Left kidney (tissue), 1 donor: ENCODE measurements at regions not wholly inside any gene's neighbourhood (a gene's known extent, or its start where the extent isn't known, plus 50 kb on each side); places are given as distances from the start of the nearest gene placed in this dataset.
"Not testable (repeated sequence)": the region's sequence is repeated elsewhere in the genome, so short reads cannot be mapped to it uniquely, and the experiment has no call there.

Experiments
- DNase-seq: peaks from one replicate; pipeline ENCODE4 v3.0.0-alpha.2; 2013

DNA sequence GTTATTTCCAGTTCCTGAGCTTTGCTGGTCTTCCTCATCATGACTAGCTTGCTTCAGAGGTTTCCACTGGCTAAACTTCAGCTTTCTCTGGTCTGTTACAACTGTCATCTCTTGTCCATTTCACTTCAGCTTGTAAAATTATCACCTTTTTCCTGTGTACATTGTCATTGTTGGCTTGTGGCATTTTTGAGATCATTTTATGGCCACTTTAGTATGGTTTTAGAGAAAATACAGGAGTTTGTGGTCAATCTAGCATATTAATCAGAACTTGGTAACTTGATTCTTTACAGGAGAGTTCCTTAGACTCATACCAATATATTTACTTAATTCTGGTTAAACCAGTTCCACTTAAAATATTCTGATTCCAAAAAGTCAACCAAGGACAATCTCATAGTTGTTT is 235.9 kb upstream of the KITLG start:
- no peak for DNase-seq

DNA sequence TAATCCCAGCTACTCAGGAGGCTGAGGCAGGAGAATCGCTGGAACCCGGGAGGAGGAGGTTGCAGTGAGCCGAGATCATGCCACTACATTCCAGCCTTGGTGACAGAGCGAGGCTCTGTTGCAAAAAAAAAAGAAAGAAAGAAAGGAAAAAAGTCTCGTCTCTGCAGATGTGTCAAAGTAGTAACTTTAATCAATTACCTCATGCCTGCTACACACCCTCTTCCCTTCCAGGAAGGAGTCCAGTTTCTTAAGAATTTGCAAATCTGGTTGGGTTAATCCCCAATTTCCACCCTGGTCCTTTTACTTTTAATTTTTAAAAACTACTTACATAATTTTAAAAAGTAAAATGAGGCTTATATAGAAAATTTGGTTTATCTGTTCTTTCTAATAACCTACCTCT is 234.5 kb upstream of the KITLG start:
- DNase-seq: no peak

GRCh38 chr12:88812610-88813009 is 232.3 kb upstream of the KITLG start:
- no peak for DNase-seq

- no peak for DNase-seq
These were observed 230.5 kb upstream of the KITLG start for GRCh38 chr12:88810806-88811205.

DNA sequence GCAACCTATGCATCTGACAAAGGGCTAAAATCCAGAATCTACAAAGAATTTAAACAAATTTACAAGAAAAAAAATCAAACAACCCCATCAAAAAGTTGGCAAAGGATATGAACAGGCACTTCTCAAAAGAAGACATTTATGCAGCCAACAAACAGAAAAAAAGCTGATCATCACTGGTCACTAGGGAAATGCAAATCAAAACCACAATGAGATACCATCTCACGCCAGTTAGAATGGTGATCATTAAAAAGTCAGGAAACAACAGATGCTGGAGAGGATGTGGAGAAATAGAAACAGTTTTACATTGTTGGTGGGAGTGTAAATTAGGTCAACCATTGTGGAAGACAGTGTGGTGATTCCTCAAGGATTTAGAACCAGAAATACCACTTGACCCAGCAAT is 229.6 kb upstream of the KITLG start:
- DNase-seq: not testable (repeated sequence)

GRCh38 chr12:88805692-88806091 is 225.4 kb upstream of the KITLG start:
- no peak for DNase-seq

GRCh38 chr12:88805286-88805685 is 225.0 kb upstream of the KITLG start:
- DNase-seq: no peak

DNA sequence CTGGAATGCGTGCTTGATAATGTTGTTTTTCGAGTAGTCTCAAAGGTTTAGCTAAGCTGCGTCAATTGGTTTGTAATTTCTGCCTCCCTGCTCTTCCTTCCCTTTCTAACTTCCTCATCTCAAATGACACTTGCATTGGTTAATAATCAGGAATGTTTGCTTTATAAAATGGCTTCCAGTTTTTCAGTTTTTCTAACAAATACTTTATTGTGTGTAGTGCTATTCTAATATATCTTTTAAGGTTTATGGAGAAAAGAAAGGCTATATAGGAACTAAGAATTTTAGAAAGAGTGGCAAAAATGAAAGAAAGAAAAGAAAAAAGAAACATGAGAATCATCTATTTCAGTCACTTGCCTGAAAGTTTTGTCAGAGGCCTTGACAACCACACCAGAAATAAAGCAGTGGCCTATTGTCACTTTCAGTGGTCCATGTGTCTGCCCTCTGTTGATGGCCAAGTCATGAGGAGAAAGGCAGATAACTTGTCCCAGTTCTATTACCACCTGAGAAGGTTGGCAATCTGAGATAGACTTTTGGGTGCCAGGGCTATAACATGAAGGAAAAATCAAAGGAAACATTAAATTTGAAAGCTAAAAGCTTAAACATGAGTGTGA is 221.9 kb upstream of the KITLG start:
- DNase-seq: no peak

DNA sequence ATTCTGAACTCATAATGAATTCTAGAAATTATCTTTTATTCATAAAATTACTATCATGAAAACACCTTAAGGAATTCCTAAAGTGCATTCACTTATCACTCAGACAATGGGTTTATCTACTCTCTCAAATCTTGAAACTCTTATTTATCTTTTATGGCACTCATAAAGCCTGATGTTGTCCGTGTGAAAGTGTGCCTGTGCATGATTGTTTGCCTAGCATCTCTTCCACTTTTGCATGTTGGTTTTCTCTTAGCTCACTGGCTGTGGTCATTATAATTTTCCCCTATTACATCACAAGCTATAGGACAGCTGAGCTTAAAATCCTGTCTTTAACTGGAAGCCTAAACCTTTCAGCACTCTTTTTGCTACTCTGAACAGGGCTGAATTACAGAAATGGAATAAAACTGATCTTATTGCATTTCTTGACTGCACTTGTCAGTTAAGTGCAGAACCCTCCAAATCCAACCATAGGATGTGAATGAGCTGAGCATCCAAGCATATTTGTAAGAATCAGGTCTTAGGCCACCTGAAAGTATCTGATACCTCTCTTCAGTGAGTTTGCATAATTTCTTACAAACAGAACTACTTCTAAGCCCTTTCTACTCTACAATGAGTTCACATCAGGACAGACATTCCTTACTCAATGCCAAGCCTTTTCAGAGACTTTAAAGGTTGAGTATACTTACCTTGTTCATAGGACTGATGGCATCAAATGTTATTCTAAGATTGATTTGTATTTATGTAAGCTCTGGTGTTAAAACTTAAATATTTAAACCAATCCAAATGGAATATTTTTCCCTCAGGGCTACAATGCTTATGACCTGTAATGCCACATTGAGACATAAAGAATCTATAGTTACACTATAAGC is 221.2 kb upstream of the KITLG start:
- no peak for DNase-seq

DNA sequence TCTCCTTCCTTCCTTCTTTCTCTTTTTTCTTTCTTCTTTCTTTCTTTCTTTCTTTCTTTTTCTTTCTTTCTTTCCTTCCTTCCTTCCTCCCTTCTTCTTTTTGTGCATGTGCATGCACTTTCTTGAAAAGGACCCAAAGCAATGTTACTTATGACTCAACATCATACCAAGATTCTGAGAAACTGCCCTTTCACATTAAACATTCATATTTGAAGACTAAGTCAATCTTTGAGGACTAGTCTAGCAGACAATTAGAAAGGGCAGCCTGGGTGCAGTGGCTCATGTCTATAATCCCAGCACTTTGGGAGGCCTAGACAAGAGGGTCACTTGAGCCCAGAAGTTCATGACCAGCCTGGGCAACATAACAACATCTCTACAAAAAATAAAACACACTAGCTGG is 212.8 kb upstream of the KITLG start:
- DNase-seq: no peak

GRCh38 chr12:88790231-88790630 is 210.0 kb upstream of the KITLG start:
- DNase-seq: no peak

DNA sequence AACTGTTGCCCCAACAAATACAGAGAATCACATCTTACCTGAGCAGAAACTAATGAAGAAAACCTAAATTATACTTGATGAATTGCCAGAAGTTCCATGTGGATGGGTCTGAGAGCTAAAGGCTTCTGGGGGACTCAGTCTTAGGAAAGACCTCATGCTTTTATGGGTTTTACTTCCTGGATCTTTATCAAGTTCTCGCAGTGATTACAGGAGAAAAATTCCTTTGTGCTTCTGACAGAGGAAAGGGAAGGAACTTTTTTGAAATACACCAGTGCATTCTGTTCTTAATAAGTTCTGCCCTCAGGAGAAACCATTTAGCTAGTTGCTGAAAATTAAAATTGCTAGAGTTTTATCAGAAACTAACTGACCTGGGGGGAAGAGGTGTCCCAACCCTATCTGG is 203.9 kb upstream of the KITLG start:
- no peak for DNase-seq

GRCh38 chr12:88782351-88782750 is 202.1 kb upstream of the KITLG start:
- no peak for DNase-seq

DNA sequence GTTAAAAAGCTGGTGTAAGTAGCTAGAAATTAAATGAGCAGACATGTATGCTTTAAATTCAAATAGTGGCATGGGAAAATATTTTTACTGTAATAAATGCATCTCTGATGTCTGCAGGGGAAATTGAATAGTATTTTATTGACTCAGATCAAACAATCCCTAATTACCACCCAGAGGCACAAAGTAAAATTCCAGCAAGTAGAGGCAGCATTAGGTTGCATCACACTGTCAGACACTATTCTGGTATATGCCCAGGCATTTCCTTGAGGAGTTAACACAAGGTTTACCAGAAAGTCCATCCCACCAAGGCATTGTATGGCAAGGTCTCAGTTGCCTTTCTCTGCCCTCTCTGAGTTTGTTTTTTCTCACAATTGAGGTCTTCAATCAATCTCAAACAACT is 201.6 kb upstream of the KITLG start:
- DNase-seq: no peak

- DNase-seq: no peak
These were observed 197.8 kb upstream of the KITLG start for GRCh38 chr12:88778064-88778463.

GRCh38 chr12:88775742-88776151 is 195.5 kb upstream of the KITLG start:
- no peak for DNase-seq

DNA sequence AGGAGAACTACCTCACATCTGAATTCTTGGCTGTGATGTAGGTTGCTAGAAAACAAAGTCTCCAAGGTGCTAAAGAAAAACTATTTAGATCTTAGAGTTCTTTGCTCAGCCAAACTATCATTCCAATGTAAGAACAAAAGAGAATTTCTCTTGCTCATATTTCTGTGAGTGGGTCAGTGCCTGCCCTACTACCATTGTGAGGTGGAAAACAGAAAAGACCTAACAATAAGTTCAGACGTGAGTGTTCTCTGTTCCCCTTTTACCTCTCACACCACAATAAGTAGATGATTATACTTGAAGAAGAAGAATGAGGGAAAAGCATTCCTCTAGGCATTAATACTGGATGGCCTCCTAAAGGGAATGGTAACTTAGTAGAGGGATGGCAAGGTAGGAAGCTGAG is 187.4 kb upstream of the KITLG start:
- no peak for DNase-seq

DNA sequence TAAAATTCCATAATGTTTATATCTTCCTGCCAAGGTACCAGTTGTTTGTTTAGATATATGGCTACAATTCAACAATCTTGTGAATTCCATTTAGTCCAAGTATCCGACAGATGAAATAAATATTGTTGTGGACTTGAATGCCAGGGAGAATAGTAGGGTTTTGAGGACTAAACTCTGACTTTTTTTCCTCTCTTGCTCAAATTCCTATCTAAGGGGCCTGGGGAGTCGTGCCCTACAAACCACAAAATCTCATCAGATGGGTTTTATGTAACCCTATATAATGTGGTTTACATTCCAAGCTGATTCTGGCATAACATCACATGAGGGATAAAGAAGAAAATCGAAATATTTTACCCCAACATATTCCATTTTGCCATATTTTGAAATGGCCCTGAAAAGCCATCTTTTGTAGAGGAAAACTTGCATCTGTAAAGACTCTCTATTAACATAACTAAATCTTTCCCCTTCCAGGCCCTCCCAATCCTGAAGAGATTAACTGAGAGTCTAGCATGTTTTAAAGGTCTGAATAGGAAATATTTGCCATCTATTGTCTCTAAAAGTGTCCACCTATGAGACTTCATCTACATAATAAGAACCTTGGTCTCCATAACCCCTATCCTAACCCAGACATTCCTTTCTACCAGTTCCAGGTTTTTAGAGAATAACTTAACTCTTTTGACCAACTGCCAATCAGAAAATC is 184.7 kb upstream of the KITLG start:
- DNase-seq: no peak

GRCh38 chr12:88763536-88764100 is 183.3 kb upstream of the KITLG start:
- no peak for DNase-seq

- DNase-seq: no peak
These were observed 177.9 kb upstream of the KITLG start for GRCh38 chr12:88758176-88758575.

DNA sequence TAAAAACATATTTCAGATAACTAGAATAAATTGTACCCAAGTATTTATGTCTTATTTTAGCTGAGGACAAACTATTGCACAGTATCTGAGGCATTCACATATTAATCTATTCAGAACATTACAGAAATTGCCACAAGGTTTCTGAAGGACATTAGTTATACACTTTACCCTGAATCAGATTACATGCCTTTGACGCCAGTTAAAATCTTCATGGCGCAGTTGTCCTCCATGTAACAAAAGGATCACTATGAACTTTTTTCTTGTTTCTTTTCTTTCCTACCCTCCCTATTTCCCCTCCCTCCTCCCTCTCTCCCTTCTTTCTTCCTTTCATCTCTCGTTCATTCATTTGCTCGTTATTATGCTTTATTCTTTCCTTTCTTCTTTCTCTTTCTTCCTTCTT is 176.6 kb upstream of the KITLG start:
- DNase-seq: no peak

- no peak for DNase-seq
These were observed 175.9 kb upstream of the KITLG start for GRCh38 chr12:88756153-88756552.

- DNase-seq: no peak
These were observed 173.4 kb upstream of the KITLG start for GRCh38 chr12:88753707-88754106.
